A673 (cell line): ENCODE measurements at regions not wholly inside any gene's neighbourhood (a gene's known extent, or its start where the extent isn't known, plus 50 kb on each side); places are given as distances from the start of the nearest gene placed in this dataset.

Experiments
- BruUV-seq: library from RNA; stranded (reverse); fragments of 400-500 nt; replicated peaks from 2 replicates; lab custom pipeline; 2021; lab: Mats Ljungman, UMichigan
- CTCF ChIA-PET: fragments of 300-600 bp; sonication (Branson Sonifier 250); formaldehyde crosslinking; loops from one replicate; lab custom pipeline; 2022; ENCODE audit warnings: antibody characterized with exemption; lab: Charles Lee
- POLR2A ChIA-PET: fragments of 300-600 bp; sonication (Branson Sonifier 250); formaldehyde crosslinking; loops from one replicate; lab custom pipeline; 2022; ENCODE audit warnings: antibody characterized with exemption; ENCODE audit not compliant: low non-redundant PET; lab: Charles Lee
- DNase-seq: peaks from one replicate; pipeline ENCODE4 v3.0.0-alpha.2; 2015; ENCODE audit warnings: low spot score
- H3K27ac ChIP-seq: fragments of 200-600 bp; sonication (generic); 2 replicates; pipeline ENCODE4 v1.5.1; 2016; ENCODE audit warnings: mixed run types, low read depth, mild to moderate bottlenecking, mixed read lengths, antibody characterized with exemption, low read length; ENCODE audit not compliant: poor library complexity, severe bottlenecking
- H3K27me3 ChIP-seq: fragments of 200-600 bp; sonication (generic); replicated peaks from 2 replicates; pipeline ENCODE4 v1.6.1; 2017; ENCODE audit warnings: mixed run types, low read depth, mild to moderate bottlenecking, mixed read lengths, antibody characterized with exemption, low read length; ENCODE audit not compliant: insufficient read depth, poor library complexity
- H3K36me3 ChIP-seq: fragments of 200-600 bp; sonication (generic); 2 replicates; pipeline ENCODE4 v1.6.1; 2016; ENCODE audit warnings: mixed run types, mild to moderate bottlenecking, mixed read lengths, antibody characterized with exemption, low read length; ENCODE audit not compliant: insufficient read depth, poor library complexity, severe bottlenecking
- H3K4me1 ChIP-seq: fragments of 200-600 bp; sonication (generic); 2 replicates; pipeline ENCODE4 v1.6.1; 2017; ENCODE audit warnings: mixed run types, mild to moderate bottlenecking, mixed read lengths, antibody characterized with exemption, low read length; ENCODE audit not compliant: insufficient read depth, poor library complexity, severe bottlenecking
- H3K4me3 ChIP-seq: fragments of 200-600 bp; sonication (generic); 2 replicates; pipeline ENCODE4 v1.5.1; 2016; ENCODE audit warnings: low read depth, mixed run types, mild to moderate bottlenecking, mixed read lengths, low read length; ENCODE audit not compliant: poor library complexity, severe bottlenecking
- H3K9me3 ChIP-seq: fragments of 200-600 bp; sonication (generic); 2 replicates; pipeline ENCODE4 v1.6.1; 2016; ENCODE audit warnings: mixed run types, low read depth, mild to moderate bottlenecking, mixed read lengths, antibody characterized with exemption, low read length; ENCODE audit not compliant: poor library complexity, severe bottlenecking
- CTCF ChIP-seq: fragments of 300-800, 200-600 bp; sonication (generic); conservative IDR thresholded peaks from 2 replicates; pipeline ENCODE4 v1.5.1; 2017; ENCODE audit warnings: low read depth, mild to moderate bottlenecking, antibody characterized with exemption, low read length, moderate library complexity, mixed read lengths
- EZH2 ChIP-seq: fragments of 200-600 bp; sonication (generic); IDR thresholded peaks from 2 replicates; pipeline ENCODE4 v1.6.1; 2017; ENCODE audit warnings: borderline replicate concordance, low read depth, mild to moderate bottlenecking, mixed read lengths, antibody characterized with exemption, low read length; ENCODE audit not compliant: poor library complexity, severe bottlenecking
- intact Hi-C: fragments of 100-400 bp; cut with micrococcal nuclease; formaldehyde crosslinking; loops from one replicate; pipeline ENCODE4 v1.10.0; 2022; ENCODE audit not compliant: unreplicated experiment

GRCh38 chr13:62049992-62050391 lies 634.3 kb upstream of the PCDH20 start:
- CTCF ChIA-PET = no interaction called here
- POLR2A ChIA-PET = no interaction called here
- no peaks in the 10 kb centered on the region for H3K4me1 ChIP-seq
- intact Hi-C loops = no loop called here
- H3K27me3 ChIP-seq = no peaks in the 10 kb centered on the region
- TF ChIP-seq EZH2 (no peak), CTCF (no peak)
- H3K9me3 ChIP-seq = no peaks in the 10 kb centered on the region
- H3K4me3 ChIP-seq = no peak overlapping the region
- DNase-seq = no peak
- H3K27ac ChIP-seq = no peak overlapping the region
- no peaks in the 10 kb centered on the region for H3K36me3 ChIP-seq
- no TSS peak for BruUV-seq

GRCh38 chr13:62046512-62046911 lies 630.9 kb upstream of the PCDH20 start:
- ChIA-PET CTCF (no interaction called here), POLR2A (no interaction called here)
- BruUV-seq = no TSS peak
- Histone ChIP-seq H3K36me3 (no peaks in the 10 kb centered on the region), H3K4me3 (no peak overlapping the region), H3K27me3 (no peaks in the 10 kb centered on the region), H3K27ac (no peak overlapping the region), H3K9me3 (no peaks in the 10 kb centered on the region), H3K4me1 (no peaks in the 10 kb centered on the region)
- intact Hi-C loops = no loop called here
- TF ChIP-seq CTCF = no peak
- no peak for TF ChIP-seq EZH2
- DNase-seq = no peak

GRCh38 chr13:62043600-62043999 lies 628.0 kb upstream of the PCDH20 start:
- BruUV-seq = no TSS peak
- POLR2A ChIA-PET = no interaction called here
- no peak for DNase-seq
- H3K9me3 ChIP-seq = no peaks in the 10 kb centered on the region
- H3K27me3 ChIP-seq = no peaks in the 10 kb centered on the region
- H3K36me3 ChIP-seq = no peaks in the 10 kb centered on the region
- intact Hi-C loops = no loop called here
- no peak overlapping the region for H3K4me3 ChIP-seq
- CTCF ChIA-PET = no interaction called here
- no peak for TF ChIP-seq EZH2
- no peak for TF ChIP-seq CTCF
- H3K4me1 ChIP-seq = no peaks in the 10 kb centered on the region
- H3K27ac ChIP-seq = no peak overlapping the region
